Mesenchymal stem cell (in vitro differentiated cells and primary cell): ENCODE measurements at regions not wholly inside any gene's neighbourhood (a gene's known extent, or its start where the extent isn't known, plus 50 kb on each side); places are given as distances from the start of the nearest gene placed in this dataset.

Experiments
- DNase-seq: peaks from one replicate; pipeline ENCODE4 v3.0.0-alpha.2; 2013
- H2AFZ ChIP-seq: one replicate; pipeline ENCODE4 v1.6.1; 2013; ENCODE audit warnings: low read depth, mild to moderate bottlenecking, control low read depth, inconsistent platforms, low read length, moderate library complexity
- H2AK5ac ChIP-seq: 2 replicates; pipeline ENCODE4 v1.6.1; 2013; ENCODE audit warnings: low read length, moderate library complexity, mild to moderate bottlenecking, inconsistent platforms; ENCODE audit not compliant: severe bottlenecking
- H2BK120ac ChIP-seq: one replicate; pipeline ENCODE4 v1.6.1; 2013; ENCODE audit warnings: low read depth, mild to moderate bottlenecking, inconsistent platforms, low read length, moderate library complexity
- H2BK12ac ChIP-seq, 2 experiments: one replicate each; pipeline ENCODE4 v1.6.1; 2013; ENCODE audit warnings: inconsistent platforms in 2 of 2, low read length in 2 of 2, mild to moderate bottlenecking in 2 of 2, moderate library complexity in 2 of 2, control low read depth in 1 of 2
- H2BK15ac ChIP-seq: one replicate; pipeline ENCODE4 v1.6.1; 2013; ENCODE audit warnings: mild to moderate bottlenecking, low read depth, inconsistent platforms; ENCODE audit not compliant: poor library complexity, severe bottlenecking
- H2BK5ac ChIP-seq: 2 replicates; pipeline ENCODE4 v1.6.1; 2013; ENCODE audit warnings: low read depth, mild to moderate bottlenecking, low read length, control low read depth, inconsistent platforms; ENCODE audit not compliant: poor library complexity, severe bottlenecking
- H3K14ac ChIP-seq, 2 experiments: one replicate each; pipeline ENCODE4 v1.6.1; 2013; ENCODE audit warnings: inconsistent platforms in 2 of 2, low read length in 2 of 2, control low read depth in 1 of 2, mild to moderate bottlenecking in 1 of 2, moderate library complexity in 1 of 2
- H3K18ac ChIP-seq, 2 experiments: one replicate each; pipeline ENCODE4 v1.6.1; 2013; ENCODE audit warnings: inconsistent platforms in 2 of 2, low read length in 2 of 2, control low read depth in 1 of 2, low read depth in 1 of 2, mild to moderate bottlenecking in 1 of 2
- H3K23ac ChIP-seq, 2 experiments: one replicate each; pipeline ENCODE4 v1.6.1; 2013; ENCODE audit warnings: inconsistent platforms in 2 of 2, low read length in 2 of 2, mild to moderate bottlenecking in 2 of 2, moderate library complexity in 2 of 2, control low read depth in 1 of 2
- H3K27ac ChIP-seq: 2 replicates; pipeline ENCODE4 v1.5.1; 2013; ENCODE audit warnings: mild to moderate bottlenecking, moderate library complexity, low read length, control low read depth, inconsistent platforms; ENCODE audit not compliant: poor library complexity, severe bottlenecking
- H3K27me3 ChIP-seq, 2 experiments: 2 replicates each; pipeline versions ENCODE4 v1.6.1 to v1.7.0; 2013; ENCODE audit warnings: low read length in 2 of 2, mild to moderate bottlenecking in 2 of 2, moderate library complexity in 2 of 2, control low read depth in 1 of 2, inconsistent platforms in 1 of 2; ENCODE audit not compliant: control insufficient read depth in 1 of 2, insufficient read depth in 1 of 2
- H3K36me3 ChIP-seq, 2 experiments: 2 replicates each; pipeline versions ENCODE4 v1.6.1 to v1.7.0; 2013; ENCODE audit warnings: low read length in 2 of 2, control low read depth in 1 of 2, inconsistent platforms in 1 of 2, low read depth in 1 of 2, mild to moderate bottlenecking in 1 of 2; ENCODE audit not compliant: insufficient read depth in 2 of 2, control insufficient read depth in 1 of 2
- H3K4ac ChIP-seq, 2 experiments: one replicate each; pipeline ENCODE4 v1.6.1; 2013; ENCODE audit warnings: inconsistent platforms in 2 of 2, low read length in 2 of 2, mild to moderate bottlenecking in 2 of 2, moderate library complexity in 2 of 2, control low read depth in 1 of 2, low read depth in 1 of 2
- H3K4me1 ChIP-seq: 2 replicates; pipeline ENCODE4 v1.6.1; 2013; ENCODE audit warnings: low read depth, low read length, control low read depth; ENCODE audit not compliant: control insufficient read depth, insufficient read depth
- H3K4me2 ChIP-seq: 2 replicates; pipeline ENCODE4 v1.6.1; 2013; ENCODE audit warnings: low read length, mild to moderate bottlenecking, inconsistent platforms; ENCODE audit not compliant: poor library complexity, severe bottlenecking
- H3K4me3 ChIP-seq, 2 experiments: 2 replicates each; pipeline versions ENCODE4 v1.5.1 to v1.7.0; 2013; ENCODE audit warnings: low read length in 2 of 2, mild to moderate bottlenecking in 2 of 2, control low read depth in 1 of 2, low read depth in 1 of 2; ENCODE audit not compliant: insufficient read depth in 1 of 2
- H3K79me1 ChIP-seq: replicated peaks from 2 replicates; pipeline ENCODE4 v1.6.1; 2013; ENCODE audit warnings: mild to moderate bottlenecking, control low read depth, low read length, inconsistent platforms; ENCODE audit not compliant: poor library complexity, severe bottlenecking
- H3K9ac ChIP-seq: 2 replicates; pipeline ENCODE4 v1.7.0; 2013; ENCODE audit warnings: mild to moderate bottlenecking, low read length, moderate library complexity
- H3K9me3 ChIP-seq: 2 replicates; pipeline ENCODE4 v1.7.0; 2013; ENCODE audit warnings: mild to moderate bottlenecking, low read length; ENCODE audit not compliant: control insufficient read depth
- H4K8ac ChIP-seq: one replicate; pipeline ENCODE4 v1.6.1; 2013; ENCODE audit warnings: inconsistent platforms, mild to moderate bottlenecking, low read length, moderate library complexity
- H4K91ac ChIP-seq: one replicate; pipeline ENCODE4 v1.6.1; 2013; ENCODE audit warnings: mild to moderate bottlenecking, low read length, inconsistent platforms
- WGBS: methylation state at CpG from one replicate; pipeline ENCODE4 v1.1.7; 2013; ENCODE audit warnings: mixed read lengths; 5-methylcytosine and 5-hydroxymethylcytosine counted together

GRCh38 chr5:135158982-135159381 lies 125.0 kb upstream of the PITX1 start:
- WGBS, result 67% methylated on average over 4 of the region's 4 CpGs
- H3K27ac ChIP-seq, result no peak overlapping the region
- no peak overlapping the region for H2AK5ac ChIP-seq
- H2BK12ac ChIP-seq, result no peak overlapping the region
- H2BK5ac ChIP-seq, result no peak overlapping the region
- no peak overlapping the region for H2AFZ ChIP-seq
- H3K4me3 ChIP-seq, result no peak overlapping the region
- no peak overlapping the region for H3K9ac ChIP-seq
- H3K9me3 ChIP-seq, result peaks cover 24% of the 10 kb centered on the region
- H3K36me3 ChIP-seq, result no peaks in the 10 kb centered on the region
- no peaks in the 10 kb centered on the region for H3K79me1 ChIP-seq
- H2BK120ac ChIP-seq, result no peak overlapping the region
- H4K8ac ChIP-seq, result no peak overlapping the region
- DNase-seq, result no peak
- no peak overlapping the region for H3K23ac ChIP-seq
- H3K4ac ChIP-seq, result no peak overlapping the region
- peaks cover 35 to 44% of the 10 kb centered on the region in 2 experiments for H3K27me3 ChIP-seq
- no peak overlapping the region for H3K4me2 ChIP-seq
- no peak overlapping the region for H3K18ac ChIP-seq
- H2BK15ac ChIP-seq, result no peak overlapping the region
- no peak overlapping the region for H3K14ac ChIP-seq
- no peak overlapping the region for H4K91ac ChIP-seq
- no peaks in the 10 kb centered on the region for H3K4me1 ChIP-seq

DNA sequence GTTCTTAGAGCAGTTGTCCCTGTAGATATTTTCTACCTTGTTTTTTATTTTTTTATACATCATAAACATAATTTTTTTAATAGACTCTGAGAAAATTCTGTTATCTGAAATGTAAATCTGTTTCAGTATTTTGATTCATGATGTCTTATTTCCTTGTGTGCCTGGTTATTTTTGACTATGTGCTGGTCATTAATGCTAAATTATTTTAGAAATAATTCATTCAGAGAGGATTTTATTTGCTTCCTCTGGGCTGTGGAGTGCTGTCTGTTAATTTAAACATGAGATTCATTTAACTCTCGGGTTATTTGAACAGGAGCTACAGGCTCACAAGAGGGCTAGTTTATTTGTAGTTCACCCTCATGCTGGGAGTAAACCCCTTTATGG lies 124.3 kb upstream of the PITX1 start:
- Histone ChIP-seq H3K14ac (no peak overlapping the region), H3K9ac (no peak overlapping the region), H3K4me3 (no peak overlapping the region), H3K23ac (no peak overlapping the region), H2AFZ (no peak overlapping the region), H3K4me2 (no peak overlapping the region), H3K9me3 (peaks cover 24% of the 10 kb centered on the region), H4K91ac (no peak overlapping the region), H2AK5ac (no peak overlapping the region), H2BK15ac (no peak overlapping the region), H3K18ac (no peak overlapping the region), H2BK120ac (no peak overlapping the region), H2BK12ac (no peak overlapping the region), H3K27me3 (peaks cover 29 to 42% of the 10 kb centered on the region in 2 experiments), H3K79me1 (no peaks in the 10 kb centered on the region), H2BK5ac (no peak overlapping the region), H3K27ac (no peak overlapping the region), H3K4me1 (no peaks in the 10 kb centered on the region), H4K8ac (no peak overlapping the region), H3K36me3 (no peaks in the 10 kb centered on the region), H3K4ac (no peak overlapping the region)
- DNase-seq, result no peak
- WGBS, result 100% methylated on average over 1 of the region's 1 CpG

DNA sequence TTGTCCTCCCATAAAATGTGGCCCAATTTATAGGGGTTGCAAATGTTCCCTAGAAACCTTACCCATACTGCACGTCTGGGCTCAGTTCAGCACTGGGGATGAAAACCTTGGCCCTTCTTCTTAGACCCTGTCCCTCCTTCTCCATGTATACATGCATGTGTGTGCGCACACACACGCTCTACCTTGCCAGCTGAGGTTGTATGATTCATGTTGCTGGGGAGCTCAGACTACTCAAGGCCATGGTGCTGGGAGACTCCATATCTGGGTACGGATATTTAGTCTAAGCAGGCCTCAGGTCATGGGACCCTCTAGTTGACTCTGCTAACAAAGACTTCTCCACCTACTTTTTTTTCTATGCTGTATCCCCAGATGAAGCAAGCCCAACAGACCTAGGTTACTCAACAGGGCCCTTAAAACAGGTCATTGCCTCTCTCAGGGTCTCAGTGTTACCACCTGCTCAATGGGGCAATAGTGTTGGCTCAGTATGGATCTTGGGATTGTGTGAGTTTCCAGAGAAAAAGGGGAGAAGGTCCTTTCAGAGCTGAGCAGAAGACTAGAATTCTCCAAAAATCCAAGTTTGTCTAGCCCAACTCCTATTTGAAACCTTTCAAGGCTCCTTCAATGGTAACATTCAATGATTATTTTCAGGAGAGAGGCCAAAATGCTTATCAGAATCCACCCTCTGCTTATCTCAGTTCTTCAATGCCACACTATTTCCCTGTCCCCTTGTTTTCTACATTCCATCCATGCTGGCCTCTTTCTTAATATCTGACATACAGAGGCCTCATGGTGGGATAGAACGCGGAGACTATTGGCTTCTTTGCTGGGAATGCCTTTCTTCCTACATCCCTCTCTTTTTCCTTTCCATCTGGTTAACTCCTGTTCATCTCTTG lies 123.6 kb upstream of the PITX1 start:
- H3K23ac ChIP-seq, result no peak overlapping the region
- no peak overlapping the region for H4K91ac ChIP-seq
- H3K4me2 ChIP-seq, result no peak overlapping the region
- H3K9ac ChIP-seq, result no peak overlapping the region
- WGBS, result 94% methylated on average over 6 of the region's 6 CpGs
- H3K18ac ChIP-seq, result no peak overlapping the region
- no peak overlapping the region for H2AFZ ChIP-seq
- H3K27me3 ChIP-seq, result peaks cover 23 to 36% of the 10 kb centered on the region in 2 experiments
- H2BK12ac ChIP-seq, result no peak overlapping the region
- DNase-seq, result no peak
- no peak overlapping the region for H3K4me3 ChIP-seq
- peaks cover 24% of the 10 kb centered on the region for H3K9me3 ChIP-seq
- H2BK15ac ChIP-seq, result no peak overlapping the region
- no peak overlapping the region for H2BK120ac ChIP-seq
- H3K4me1 ChIP-seq, result no peaks in the 10 kb centered on the region
- H3K36me3 ChIP-seq, result no peaks in the 10 kb centered on the region
- H3K27ac ChIP-seq, result no peak overlapping the region
- H3K14ac ChIP-seq, result no peak overlapping the region
- H4K8ac ChIP-seq, result no peak overlapping the region
- no peaks in the 10 kb centered on the region for H3K79me1 ChIP-seq
- no peak overlapping the region for H2BK5ac ChIP-seq
- no peak overlapping the region for H3K4ac ChIP-seq
- no peak overlapping the region for H2AK5ac ChIP-seq

- no peak overlapping the region for H2BK120ac ChIP-seq
- no peak overlapping the region for H2BK12ac ChIP-seq
- H2BK5ac ChIP-seq, result no peak overlapping the region
- no peak overlapping the region for H3K4ac ChIP-seq
- peaks cover 15 to 28% of the 10 kb centered on the region in 2 experiments for H3K27me3 ChIP-seq
- H3K23ac ChIP-seq, result no peak overlapping the region
- no peak overlapping the region for H2AFZ ChIP-seq
- no peak overlapping the region for H3K9ac ChIP-seq
- no peak for DNase-seq
- H4K8ac ChIP-seq, result no peak overlapping the region
- no peak overlapping the region for H3K4me2 ChIP-seq
- 88% methylated on average over 11 of the region's 11 CpGs for WGBS
- H3K36me3 ChIP-seq, result no peaks in the 10 kb centered on the region
- no peak overlapping the region for H3K18ac ChIP-seq
- H2BK15ac ChIP-seq, result no peak overlapping the region
- H3K27ac ChIP-seq, result no peak overlapping the region
- H3K4me1 ChIP-seq, result no peaks in the 10 kb centered on the region
- no peak overlapping the region for H3K14ac ChIP-seq
- peaks cover 24% of the 10 kb centered on the region for H3K9me3 ChIP-seq
- H3K79me1 ChIP-seq, result no peaks in the 10 kb centered on the region
- H2AK5ac ChIP-seq, result no peak overlapping the region
- H3K4me3 ChIP-seq, result no peak overlapping the region
- no peak overlapping the region for H4K91ac ChIP-seq
These were observed 122.8 kb upstream of the PITX1 start for GRCh38 chr5:135156715-135157404.
